HG02884 (cell line): ENCODE measurements at regions not wholly inside any gene's neighbourhood (a gene's known extent, or its start where the extent isn't known, plus 50 kb on each side); places are given as distances from the start of the nearest gene placed in this dataset.

ENCODE experiments used
- ATAC-seq: cut with Tn5 transposase; IDR thresholded peaks from one replicate; pipeline ENCODE4 v1.9.1; 2021; ENCODE audit warnings: mild to moderate bottlenecking, moderate library complexity; ENCODE audit not compliant: unreplicated experiment

GRCh38 chr1:30385246-30385995 is 338.0 kb downstream of the MATN1 start:
- ATAC-seq = no peak

- no peak for ATAC-seq
Observed at GRCh38 chr1:30384286-30385245, 338.8 kb downstream of the MATN1 start.

DNA sequence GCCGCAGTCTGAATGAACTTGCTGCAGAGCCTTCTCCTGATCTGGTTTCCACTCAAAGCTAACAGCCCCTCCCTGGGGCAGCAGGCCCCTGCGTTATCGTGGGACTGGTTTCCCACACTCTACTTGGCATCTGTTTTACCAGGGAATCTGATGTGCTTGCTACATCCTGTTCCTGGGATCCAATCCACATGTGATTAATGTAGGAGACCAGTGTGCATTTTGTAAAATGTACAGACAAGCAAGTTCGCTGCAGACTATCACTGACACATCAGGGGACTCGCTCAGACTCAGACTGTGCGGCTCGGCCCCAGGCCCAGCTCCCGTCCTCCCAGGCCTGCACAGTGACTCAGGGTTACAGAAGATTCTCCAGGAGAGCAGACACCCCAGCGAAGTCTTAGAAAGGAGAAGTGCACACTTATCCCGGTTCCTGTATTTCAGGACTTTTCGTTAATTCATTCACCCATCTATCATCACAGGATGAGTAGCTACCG is 340.1 kb downstream of the MATN1 start:
- ATAC-seq = no peak

- ATAC-seq = no peak
Observed at GRCh38 chr1:30382496-30382895, 340.9 kb downstream of the MATN1 start.

GRCh38 chr1:30381671-30382365 is 341.6 kb downstream of the MATN1 start:
- no peak for ATAC-seq

DNA sequence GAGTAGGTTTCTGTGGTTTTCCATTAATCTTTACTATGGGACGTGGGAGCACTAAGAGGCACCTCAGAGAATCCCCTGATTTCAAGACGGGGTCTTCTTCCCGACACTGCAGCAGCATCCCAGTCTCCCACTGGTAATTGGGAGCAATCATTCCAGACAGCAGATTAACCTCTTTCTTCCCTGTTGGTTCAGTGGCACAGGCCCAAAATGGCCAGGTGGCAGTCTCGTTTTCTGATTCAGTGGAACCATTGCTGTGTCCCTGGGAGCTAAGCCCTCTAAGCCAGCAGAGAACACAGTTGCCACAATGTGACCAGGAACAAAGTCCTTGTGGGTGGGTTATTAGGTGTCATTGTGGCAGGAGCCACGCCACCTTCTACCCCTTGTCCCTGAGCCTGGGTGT is 342.1 kb downstream of the MATN1 start:
- ATAC-seq = no peak

GRCh38 chr1:30380625-30380984 is 342.8 kb downstream of the MATN1 start:
- ATAC-seq = no peak

DNA sequence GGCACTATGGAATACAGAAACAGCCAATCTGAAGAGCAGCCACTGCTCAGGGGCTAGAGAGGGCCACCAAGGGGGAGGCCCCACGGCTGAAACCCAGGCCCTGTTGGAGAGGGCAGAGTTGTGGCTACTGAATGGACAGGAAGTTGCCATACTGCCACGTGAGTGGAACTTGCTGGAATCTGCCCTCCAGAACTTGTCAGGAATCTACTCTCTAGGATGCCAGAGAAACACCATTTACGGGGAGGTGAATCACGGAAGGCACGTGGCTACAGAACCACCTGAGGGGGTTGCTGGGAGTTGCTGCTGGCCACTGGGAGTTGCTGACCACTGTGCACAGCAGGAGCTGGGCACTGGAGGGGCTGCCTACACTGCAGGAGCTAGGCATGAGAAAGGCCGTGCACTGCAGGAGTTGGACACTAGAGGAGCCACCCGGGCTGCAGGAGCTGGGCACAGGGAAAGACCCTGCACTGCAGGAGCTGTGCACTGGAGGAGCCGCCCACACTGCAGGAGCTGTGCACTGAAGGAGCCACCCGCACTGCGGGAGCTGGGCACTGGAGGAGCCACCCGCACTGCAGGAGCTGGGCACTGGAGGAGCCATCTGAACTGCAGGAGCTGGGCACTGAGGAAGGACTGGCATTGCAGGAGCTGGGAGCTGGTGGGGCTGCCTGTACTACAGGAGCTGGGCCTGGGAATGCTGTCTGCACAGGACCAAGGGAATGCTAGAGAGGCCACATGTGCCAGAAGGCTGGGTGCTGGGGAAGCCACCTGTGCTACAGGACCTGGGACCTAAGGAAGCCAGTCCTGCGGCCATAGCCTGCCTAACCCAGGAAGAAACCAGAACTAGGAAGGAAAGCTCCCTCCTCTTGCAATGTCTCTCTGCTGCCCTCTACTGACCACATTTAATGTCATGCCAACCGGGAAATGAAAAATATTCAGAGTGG is 343.4 kb downstream of the MATN1 start:
- no peak for ATAC-seq

DNA sequence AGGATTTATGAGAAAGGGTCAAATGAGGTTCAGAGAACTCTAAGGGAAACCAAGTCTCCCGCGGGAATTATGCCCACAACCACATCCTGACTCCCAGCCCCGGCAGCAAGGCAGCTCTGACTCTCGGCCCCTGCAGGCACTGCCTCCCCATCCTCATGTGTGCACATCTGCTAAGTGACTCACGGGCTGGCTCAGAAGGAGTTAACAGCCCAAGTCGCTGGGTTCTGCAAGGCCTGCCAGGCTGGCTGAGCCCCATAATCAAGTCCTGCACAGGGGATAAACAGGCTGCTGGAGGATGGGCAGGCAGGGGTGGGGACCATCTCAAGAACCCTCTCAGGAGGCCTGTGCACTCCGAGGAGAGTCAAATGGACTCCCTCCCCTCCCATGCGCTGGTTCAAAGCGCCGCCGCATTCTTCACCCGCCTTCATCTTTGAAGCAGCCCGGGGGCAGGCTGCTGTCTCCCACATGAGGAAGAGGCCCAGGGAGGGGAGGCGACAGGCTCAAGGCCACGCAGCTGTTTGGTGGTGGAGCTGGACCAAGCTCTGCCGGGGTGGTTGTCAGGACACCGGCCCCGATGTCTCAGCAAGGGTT is 344.3 kb downstream of the MATN1 start:
- no peak for ATAC-seq

DNA sequence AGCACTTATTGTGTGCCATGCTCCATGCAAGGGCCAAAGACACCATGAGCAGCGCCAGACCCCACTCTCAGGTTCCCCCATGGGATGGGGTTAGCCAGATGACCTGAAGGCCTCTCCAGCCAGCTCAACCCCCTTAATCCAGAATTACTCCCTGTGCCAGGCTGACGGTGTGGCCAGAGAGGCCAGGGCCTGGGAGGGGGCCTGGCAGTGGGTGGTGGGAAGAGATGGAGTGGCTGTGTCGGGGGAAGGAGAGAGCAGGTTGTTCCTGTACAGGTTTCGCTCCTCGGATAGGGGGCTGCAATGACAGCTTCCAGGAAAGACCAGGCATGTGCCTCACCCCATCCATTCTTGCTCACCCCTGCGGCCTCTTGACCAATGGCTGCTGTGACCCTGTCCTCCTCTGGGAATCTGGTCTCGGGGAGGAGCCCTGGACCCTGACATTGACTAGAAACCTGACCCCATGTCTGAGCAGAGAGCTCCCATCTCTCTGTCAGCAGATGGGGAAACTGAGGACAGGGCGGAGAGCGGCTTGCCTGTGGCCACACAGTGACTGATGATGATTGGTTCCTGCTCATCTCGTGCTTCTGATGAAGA is 345.3 kb downstream of the MATN1 start:
- ATAC-seq = no peak

GRCh38 chr1:30377230-30378002 is 346.0 kb downstream of the MATN1 start:
- ATAC-seq = no peak

- ATAC-seq = no peak
Observed at GRCh38 chr1:30376054-30376697, 347.2 kb downstream of the MATN1 start.

GRCh38 chr1:30375156-30375555 is 348.2 kb downstream of the MATN1 start:
- no peak for ATAC-seq

DNA sequence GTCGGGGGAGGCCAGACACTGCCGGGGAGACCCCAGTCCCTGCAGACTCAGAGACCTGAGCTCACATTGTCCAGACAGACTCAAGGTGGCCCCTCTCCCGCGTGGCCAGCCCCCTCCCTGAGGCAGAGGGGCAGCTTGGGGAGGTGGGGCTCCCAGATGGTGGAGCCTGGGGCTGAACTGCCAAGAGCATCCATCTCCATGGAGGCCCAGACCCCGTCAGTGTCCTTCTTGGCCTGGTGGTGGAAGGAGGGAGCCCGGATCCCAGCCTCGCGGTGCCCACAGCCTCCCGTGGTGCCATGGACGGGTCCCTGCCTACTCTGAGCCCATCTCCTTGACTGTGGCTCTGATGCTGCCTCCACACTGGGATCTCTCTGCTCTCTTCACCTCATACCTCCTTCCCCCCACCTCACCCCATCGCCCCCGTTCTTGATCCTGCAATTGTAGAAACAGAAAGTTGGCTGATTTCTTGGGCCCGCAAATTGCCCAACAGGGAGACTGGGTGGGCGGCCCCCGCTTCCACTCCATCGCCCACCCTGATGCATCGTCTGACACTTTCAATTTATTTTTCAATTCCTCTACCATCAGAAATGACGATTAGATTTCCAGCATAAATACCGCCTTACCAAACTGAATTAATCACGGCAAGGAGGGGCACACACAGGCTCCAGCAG is 348.9 kb downstream of the MATN1 start:
- ATAC-seq = no peak

GRCh38 chr1:30373471-30374399 is 349.6 kb downstream of the MATN1 start:
- ATAC-seq = no peak

DNA sequence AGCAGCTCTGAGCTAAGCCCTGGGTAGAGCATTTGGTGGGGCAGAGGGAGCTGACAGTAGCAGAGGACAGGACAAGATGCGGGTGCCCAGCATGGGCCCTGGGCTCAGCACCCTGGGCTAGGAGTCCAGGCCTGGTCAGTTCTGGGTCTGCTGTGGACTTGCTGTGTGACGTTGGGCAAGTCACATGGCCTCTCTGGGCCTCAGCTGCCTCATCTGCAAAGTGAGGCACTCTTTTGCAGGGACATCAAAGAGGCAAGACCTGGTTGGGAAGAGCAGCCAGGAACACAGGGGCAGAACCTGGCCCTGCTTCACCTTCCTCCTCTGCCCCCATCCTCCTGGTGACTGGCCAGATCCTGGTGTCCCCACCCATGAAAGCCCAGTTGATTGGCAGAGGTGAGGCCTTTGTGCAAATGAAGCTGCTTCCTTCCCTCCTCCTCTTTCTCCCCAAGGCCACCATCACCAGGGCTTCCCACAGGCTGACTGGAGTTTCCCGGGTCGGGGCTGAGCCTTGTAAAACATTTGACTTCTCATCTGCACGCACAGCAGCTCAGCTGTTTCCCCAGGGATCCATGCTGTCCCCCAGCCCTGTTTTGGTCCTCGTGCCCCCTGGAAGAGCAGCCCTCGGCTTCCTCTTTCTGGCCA is 350.5 kb downstream of the MATN1 start:
- no peak for ATAC-seq
